DMS79 (cell line): ENCODE measurements at regions not wholly inside any gene's neighbourhood (a gene's known extent, or its start where the extent isn't known, plus 50 kb on each side); places are given as distances from the start of the nearest gene placed in this dataset.

Source experiments
- DNase-seq: peaks from one replicate; lab custom pipeline; 2025; lab: John Stamatoyannopoulos, UW

DNA sequence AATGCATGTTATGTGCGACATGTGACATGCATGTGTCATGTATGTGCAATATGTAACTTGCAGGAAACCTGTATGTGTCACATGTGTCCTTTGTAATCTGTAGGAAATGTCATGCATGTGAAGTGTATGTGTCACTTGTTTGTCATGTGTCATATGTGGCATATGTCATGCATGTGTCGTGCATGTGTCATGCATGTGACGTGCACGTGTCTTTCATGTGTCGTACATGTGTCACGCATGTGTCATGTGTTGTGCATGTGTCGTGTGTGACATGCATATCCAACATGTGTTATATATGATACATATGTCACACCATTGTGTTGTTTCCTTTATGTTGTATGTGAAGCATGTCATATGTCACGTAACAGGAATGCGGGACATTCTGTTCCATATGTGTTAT, 2153.2 kb upstream of the PIK3C3 start:
- no peak for DNase-seq

DNA sequence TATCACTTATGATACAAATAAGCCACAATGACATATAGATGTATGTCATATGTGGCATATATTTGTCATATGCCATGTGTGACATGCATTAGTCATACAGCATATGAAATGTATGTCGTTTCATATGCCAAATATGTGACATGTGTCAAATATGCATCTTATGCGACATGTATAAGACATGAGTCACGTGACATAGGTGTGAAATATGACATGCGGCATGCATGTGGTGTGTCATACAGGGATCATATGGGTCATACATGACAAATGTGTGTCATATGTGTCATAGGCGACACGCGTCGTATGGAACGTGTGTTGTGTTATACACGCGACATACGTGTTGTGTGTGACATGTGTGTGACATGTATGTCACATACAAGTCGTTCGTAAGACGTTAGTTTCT, 2154.0 kb upstream of the PIK3C3 start:
- DNase-seq: no peak

DNA sequence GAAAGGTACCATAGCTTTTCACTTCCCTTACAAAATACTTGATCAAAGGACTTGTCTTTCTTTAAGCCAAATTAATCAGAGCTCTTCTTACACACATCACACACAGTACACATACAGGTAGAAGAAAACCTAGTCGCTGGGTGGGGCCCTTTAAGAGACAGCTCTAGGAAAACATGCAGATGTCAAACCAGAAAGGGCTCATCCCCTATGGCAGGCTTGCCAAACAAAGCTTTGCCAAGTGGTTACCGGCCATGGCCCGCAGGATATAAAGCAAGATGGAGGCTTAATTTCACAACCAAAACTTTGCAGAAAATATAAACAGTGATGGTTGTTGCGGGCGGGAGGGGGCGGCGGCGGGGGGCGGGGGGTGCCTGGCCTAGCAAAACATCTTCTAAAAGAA, 2156.0 kb upstream of the PIK3C3 start:
- no peak for DNase-seq

DNA sequence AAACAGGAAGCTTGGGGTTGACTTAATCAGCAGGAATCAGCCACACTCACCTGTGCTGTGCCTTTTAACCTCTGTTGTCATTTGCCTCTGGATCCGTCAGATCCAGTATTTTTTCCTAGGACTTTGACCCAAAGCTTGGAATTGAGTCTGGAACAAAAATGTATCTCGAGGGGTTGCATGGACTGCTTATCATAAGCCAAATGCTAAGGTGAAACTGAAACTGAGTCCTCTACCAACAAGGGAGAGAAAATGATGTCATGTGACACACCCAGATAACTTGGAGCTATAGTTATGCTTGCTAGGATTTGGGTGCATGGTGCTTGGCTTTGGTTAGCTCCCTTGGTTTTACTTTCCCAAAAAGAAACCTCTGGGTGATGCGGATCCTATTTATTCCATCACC, 2158.6 kb upstream of the PIK3C3 start:
- no peak for DNase-seq

DNA sequence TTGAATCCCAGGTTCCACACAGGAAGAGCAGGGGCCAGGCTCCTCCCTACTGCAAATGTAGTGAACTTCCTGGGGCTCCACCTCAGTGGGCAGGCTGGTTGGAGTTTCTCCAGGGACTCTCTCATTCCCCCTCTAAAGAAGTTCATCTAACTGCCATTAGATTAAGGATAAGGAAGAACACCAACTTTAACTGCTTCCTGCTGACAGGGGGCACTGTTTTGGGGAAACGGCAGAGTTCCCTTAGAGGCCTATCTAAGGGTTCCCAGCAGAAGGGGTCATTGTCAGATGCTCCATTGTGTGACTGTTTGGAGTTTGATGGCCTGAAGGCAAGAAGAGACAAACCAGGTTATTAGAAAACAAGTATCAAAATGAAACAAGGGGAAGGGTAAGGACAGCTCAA, 2159.7 kb upstream of the PIK3C3 start:
- no peak for DNase-seq

DNA sequence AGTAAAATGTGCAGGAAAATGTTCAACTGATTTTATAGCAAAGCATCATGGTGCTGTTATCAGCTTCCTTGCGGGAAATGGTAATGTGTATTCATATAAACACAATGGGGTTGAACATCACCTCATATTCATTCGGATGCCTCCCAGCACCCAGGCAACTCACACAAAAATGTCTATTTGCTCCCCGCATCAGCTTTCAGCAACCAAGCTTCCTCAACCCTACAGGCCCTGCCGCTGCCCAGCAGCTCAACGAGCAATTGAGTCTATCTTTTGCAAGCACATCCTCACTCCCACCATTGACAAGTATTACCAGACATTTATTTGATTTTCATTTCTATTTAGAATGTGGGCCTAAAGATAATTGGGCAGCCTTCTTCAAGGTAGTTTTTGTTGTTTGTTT, 2161.4 kb upstream of the PIK3C3 start:
- no peak for DNase-seq

DNA sequence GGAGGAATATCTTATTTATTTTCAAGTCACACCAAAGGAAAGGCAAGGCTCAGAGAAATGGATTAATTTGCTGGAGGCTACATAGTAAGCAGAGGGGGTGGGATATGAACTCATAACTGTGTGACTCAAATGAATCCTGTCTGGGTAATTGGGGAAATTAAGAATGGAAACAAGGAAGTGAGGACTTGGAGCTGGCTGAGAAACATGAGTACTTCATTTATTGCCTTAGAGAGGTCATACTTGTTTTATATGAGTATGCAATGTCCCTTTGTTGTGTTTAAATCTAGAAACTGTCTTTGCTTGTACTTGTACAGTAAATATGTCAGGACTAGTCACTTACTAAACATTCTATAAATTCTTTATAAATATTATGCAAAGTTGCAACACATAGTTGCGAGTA, 2166.7 kb upstream of the PIK3C3 start:
- DNase-seq: no peak

DNA sequence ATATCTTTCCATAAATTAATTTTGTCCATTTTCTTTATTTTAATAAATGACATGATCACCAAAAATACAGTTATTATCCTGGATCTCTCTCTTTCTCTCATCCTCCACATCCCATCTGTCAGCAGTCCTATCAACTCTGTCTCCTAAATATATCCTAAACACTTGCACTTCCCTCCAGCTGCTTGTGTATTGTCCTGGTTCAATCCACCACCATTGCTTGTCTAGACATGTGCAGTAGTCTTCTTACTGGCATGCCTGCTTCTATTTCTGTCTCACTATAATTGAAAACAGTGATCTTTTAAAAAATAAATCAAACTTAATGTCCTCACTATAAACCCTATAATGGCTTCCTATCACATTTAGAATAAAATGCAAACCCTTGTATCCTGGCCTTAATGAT, 2168.6 kb upstream of the PIK3C3 start:
- DNase-seq: no peak

DNA sequence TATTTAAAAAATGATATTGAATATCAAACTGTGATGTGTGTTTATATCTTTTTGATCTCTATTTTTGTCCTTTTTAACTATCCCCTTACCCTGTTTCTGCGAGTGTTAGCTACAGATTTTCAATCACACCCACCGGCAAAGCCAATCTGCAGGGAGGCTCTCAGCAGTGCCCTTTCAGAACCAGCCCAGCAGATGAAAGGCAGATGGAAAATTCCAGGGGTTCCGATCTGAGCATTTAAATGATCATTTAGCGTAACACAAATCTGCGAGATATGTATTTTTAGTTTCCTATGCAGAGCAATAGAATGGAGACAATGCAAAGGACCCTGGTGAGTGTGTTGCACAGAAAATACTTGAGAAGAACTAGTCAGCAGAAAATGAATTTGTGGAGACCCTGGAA, 2170.5 kb upstream of the PIK3C3 start:
- DNase-seq: no peak

DNA sequence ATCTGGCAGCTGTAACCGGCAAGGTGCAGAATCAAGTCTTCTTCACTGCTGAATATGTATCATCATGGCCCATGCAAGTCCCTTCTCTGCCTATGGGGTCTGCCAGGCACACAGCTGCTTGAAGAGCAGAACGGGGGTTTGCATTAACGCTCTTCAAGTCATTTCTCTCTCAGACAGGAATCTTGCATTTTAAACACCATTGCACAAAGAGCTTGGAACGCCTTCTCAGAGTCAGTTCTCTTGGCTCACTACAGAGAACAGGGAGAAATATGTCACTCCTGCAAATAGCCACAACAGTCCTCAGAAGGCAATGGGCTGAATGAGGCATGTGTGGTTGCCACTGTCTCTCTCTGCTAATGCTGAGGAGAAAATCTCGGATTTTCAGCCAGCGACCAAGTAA, 2173.5 kb upstream of the PIK3C3 start:
- no peak for DNase-seq

DNA sequence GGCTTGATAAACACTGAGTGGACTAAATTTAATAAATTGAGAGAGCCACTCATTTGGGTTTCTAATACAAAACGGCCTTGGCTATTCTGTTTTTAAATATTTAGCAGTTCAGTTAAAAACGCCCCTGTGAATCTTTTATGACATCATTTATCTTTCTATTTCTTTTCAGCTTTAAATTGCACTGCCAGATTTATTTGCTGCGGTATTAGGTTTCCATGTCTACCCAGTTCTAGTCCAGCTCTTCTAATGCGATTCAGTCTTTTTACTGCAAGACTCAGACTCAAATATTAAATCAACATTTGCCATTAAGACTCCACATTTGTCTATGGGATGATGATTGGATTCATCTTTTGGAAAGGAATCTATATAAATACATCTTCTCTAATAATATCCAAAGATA, 2174.3 kb upstream of the PIK3C3 start:
- no peak for DNase-seq

DNA sequence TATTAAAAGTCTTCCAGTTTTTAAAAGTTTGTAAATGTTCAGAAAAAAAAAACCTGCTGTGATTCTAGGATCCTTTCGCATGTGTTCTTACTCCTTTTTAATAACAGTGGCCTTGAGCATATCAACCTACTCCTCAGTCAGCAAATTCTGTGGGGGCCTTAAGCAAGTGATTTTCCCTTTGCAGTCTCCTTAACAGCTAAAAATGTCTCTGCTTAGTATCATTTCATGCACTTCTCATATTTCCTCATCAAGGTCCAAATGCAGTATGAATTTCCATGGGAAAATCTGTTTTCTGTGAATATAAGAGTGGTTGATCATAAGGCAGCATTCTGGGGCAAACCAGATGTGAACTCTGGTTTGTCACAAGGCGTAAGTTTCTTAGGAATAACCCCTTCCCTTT, 2175.1 kb upstream of the PIK3C3 start:
- no peak for DNase-seq

DNA sequence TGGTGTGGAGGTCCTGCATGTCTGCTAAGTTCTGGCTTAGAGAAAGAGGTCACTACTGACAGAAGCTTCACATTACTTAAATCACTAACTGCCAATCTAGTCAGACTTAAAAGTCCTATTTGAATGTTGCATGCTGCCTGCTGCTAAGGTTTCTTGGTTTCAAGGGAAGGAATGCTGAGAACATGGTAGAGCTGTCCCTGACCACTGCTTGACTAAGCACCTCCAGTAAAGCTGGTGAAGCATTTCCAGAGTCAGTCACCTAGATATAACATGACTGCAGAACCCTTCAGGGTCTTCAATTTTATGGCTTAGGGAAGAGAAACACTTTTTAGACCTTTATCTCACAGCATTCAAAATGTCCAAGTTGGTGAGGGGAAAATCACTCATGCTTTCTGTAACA, 2178.3 kb upstream of the PIK3C3 start:
- DNase-seq: no peak

DNA sequence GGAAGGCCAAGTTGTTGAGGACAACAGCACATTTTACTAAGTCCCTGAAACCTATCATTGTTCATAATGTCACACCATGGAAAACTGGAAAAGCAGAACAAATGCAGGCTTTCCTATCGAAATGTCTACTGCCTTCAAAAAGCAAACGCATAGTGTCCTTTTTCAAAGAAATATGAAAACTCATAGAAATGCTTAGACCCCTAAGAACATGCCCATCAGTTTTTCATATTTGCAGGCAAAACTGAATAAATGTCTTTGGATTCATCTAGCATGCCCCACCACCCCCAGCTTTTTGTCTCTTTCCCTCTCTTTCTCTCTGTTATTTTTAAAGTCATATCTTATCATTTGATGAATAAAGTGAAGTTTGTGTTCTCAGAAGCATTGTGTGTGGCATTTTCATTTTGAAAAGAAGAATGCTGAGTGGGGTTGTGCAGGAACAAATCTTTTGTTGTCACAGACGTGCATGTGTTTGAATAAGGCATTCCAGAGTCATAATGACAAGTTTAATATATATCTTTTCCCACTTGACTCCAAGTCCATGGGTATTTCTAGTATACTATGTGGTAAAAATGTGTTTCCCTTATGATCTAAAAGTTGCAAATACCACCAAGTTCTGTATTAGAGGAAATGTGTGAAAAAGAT, 2180.0 kb upstream of the PIK3C3 start:
- DNase-seq: no peak

DNA sequence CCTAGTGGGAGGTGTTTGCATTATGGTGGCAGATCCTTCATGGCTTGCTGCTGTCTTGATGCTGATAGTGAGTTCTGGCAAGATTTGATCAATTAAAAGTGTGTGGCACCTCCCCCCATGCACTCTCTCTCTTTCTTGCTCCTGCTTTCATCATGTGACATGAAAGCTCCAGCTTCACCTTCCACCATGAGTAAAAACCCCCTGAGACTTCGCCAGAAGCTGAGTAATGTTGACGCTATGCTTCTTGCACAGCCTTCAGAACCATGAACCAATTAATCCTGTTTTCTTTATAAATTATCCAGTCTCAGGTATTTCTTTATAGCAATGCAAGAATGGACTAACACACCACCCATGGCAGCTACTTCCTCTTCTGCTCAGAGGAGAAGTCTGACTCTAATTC, 2181.4 kb upstream of the PIK3C3 start:
- no peak for DNase-seq

DNA sequence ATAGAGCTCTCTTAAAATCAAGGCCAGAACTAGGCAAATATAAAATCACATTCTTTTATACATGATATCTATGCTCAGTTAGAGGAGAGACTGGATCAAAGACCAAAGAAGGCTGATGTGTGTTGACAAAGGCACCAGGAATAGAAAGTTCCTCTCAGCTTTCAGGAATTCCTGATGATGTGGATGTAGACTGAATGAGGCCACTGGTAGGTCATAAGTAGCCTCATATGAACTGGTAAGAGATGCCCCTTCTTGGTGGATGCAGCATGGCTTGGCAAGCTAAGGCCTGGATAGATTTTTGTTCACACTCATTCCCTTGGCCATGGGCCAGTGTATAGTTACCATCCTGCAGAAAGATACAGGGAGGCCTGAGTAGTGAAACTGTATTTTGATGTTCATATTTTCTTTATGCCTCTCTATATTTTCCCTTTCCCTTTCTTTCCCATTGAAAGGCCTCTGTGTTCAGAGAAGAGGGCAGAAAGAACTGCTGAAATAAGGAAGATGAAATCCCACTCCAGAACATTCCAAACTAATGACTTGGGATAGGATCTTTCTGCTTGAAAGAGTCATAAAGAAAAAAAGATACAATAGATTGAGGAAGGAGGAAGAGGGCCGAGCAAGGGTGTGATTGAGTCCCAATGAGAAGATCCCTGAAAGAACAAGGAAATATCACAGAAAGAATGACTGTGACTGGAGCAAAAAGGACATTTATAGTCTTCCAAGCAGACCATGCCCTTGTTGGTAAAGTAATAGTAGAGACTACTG, 2182.7 kb upstream of the PIK3C3 start:
- DNase-seq: no peak

DNA sequence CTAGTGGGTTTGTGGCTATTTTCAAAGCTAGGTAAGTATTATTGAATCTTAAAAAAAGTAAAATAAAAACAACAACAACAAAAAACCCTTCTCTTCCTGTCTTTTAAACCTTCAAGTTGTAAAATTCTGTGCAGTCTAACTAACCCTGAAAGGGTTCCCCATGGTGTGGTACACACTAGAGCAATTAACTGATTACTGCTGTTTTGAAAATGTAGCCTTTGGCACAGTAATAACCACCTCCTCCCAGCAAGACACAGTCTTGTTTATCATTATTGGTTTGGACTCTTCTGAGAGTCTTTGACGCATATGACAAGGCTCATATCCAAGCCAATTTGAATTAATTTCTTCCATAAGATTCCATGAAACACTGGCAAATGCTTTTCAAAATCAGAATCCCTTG, 2184.6 kb upstream of the PIK3C3 start:
- no peak for DNase-seq

DNA sequence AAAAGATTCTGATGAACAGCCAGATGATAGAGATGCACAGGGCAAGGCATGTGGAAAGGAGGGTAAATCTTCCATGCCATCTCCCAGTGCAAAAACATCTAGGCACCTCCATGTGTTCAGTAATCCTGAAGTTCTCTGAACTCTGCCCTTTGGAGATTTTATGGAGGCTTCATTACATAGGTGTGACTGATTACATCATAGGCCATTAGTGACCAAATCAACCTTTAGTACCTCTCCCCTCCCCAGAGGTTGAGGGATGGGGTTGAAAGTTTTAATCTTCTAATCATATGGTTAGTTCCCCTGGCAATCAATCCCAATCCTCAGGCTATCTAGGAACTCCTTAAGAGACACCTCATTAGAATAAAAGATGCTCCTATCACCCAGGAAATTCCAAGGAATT, 2190.2 kb upstream of the PIK3C3 start:
- no peak for DNase-seq

DNA sequence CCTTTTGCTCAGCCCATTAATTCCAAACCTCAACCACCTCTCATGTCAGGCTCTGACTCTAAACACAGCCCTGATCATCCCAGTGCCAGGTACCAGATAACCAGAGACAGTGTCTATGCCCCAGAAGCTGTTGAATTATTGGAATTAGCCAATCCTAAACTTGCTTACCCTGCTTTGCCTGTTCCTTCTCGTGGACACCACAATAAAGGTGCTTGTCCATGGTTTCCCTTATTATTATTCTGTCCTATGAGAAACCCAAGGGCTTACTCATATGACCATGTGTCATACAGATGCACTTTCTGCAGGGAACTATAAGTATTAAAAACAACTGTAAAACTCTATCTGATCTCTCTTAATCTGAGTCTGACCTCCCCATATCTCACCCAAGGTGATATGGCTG, 2193.8 kb upstream of the PIK3C3 start:
- no peak for DNase-seq

DNA sequence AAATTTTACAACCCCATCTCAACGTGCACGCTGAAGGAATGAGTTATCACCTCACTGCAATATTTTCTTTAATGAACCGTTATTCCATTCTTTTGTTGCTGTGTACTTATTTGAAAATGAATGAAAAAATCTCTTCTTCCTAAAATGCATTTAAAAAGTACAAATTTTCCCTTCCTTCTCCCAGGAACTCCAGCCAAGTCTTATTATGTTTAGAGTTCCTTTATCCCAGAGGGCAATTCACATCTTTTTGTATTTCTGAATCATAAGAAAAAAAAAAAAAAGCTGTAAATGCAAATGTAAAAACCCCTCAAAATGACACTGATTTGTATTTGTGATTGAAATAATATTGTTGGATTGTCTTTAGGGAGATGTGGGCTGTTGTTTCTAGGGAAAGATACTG, 2194.3 kb upstream of the CELF4 start:
- no peak for DNase-seq

DNA sequence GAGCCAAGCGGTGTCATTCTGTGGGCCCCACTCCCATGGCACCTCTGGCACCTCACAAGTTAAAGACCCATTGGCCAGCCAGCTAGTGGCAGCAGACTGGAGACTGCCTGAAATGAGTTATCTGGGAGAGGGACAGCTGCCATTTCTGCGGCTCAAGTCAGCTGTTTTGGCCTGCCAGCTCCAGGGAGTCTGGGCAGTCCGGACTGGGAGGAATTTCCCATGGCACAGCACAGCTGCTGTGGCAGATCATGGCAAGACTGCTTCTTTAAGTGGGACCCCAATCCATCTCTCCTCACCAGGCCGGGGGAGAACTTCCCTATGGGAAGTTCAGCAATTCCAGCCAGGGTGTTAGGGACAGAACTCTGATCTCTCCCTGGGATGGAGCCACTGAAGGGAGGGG, 2187.6 kb upstream of the CELF4 start:
- DNase-seq: no peak

DNA sequence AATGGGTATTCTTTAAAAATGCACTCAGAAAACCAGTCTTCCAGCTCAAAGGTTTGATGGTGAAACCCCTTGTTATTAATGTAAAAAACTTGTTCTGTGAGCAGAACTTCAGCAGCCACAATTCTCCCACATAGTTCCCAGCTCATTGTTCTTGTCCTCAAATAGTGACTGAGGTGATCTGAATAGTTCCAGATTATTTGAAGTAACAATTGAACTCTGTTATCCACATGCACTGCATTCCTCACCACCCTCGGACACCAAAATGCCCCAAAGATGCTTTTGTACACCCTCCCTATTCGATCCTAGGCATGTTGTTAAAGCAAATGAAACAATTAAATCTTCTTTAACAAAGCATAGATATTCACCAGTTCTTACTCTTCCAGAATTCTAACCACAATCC, 2186.8 kb upstream of the CELF4 start:
- DNase-seq: no peak

DNA sequence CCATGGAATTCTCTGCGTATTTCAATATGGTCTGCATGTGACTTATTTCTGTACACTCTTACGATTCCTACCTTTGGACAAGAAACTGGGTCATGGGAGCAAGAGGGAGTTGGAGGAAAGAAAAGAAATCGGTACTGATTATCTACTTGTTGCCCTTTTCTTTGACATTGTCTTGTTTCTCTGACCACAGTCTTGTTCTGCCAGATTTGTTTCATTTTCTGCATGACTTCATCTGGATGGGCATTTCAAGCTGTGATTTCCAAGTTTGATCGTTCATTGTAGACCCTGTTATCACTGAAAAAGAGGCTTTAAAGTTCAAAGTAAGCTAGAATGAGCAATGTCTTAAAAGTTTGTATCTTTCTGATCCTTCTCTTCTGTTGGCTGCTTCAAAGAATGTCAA, 2186.3 kb upstream of the CELF4 start:
- DNase-seq: peak; percentile 55

DNA sequence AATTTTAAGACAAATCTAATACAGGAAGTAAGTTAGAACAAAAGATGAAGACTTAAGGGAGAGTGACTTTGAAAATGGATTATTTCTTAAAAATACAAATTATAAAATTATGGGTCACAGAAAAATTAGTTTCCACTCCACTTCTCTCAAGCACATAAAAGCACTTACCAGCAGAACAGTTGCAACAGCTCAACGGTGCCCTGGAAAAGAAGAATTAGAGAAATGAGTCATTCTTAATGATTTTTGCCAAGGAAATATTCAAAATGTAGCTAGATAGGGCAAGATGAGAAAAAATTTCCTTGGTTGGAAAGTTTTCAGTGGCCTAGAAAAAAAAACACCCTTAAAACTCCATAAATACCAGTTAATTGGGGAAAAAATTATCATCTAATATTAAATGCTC, 2185.6 kb upstream of the CELF4 start:
- DNase-seq: peak; percentile 53
